ENCODE measurements at regions not wholly inside any gene's neighbourhood (a gene's known extent, or its start where the extent isn't known, plus 50 kb on each side); places are given as distances from the start of the nearest gene placed in this dataset.
A peak's percentile ranks its signal among the peaks of the same experiment; 100 is the strongest.
"Not testable (repeated sequence)": the region's sequence is repeated elsewhere in the genome, so short reads cannot be mapped to it uniquely, and the experiment has no call there.

GRCh38 chr2:199216253-199216652 lies 241.5 kb downstream of the SATB2 start:
- DNase-seq, result no peak
- ATAC-seq, result no peak

- no peak for DNase-seq
These were observed 250.7 kb downstream of the SATB2 start for GRCh38 chr2:199207011-199207410.

GRCh38 chr2:199206536-199206935 lies 251.2 kb downstream of the SATB2 start:
- ATAC-seq (no peak), DNase-seq (no peak)

More at GRCh38 chr2:199207011-199207410, 250.7 kb downstream of the SATB2 start:
- no peak for ATAC-seq

- ATAC-seq, result no peak
These were observed 254.8 kb downstream of the SATB2 start for GRCh38 chr2:199202964-199203363.

GRCh38 chr2:199201539-199201938 lies 256.2 kb downstream of the SATB2 start:
- DNase-seq, result no peak
- ATAC-seq, result no peak

More at GRCh38 chr2:199202964-199203363, 254.8 kb downstream of the SATB2 start:
- DNase-seq, result no peak

GRCh38 chr2:199199797-199200196 lies 257.9 kb downstream of the SATB2 start:
- DNase-seq (no peak), ATAC-seq (no peak)

- ATAC-seq (no peak), DNase-seq (no peak)
These were observed 260.3 kb downstream of the SATB2 start for GRCh38 chr2:199197448-199197847.

GRCh38 chr2:199196686-199197085 lies 261.1 kb downstream of the SATB2 start:
- no peak for ATAC-seq
- no peak for DNase-seq

GRCh38 chr2:199195927-199196502 lies 261.7 kb downstream of the SATB2 start:
- ATAC-seq (no peak), DNase-seq (no peak)

GRCh38 chr2:199191461-199191860 lies 266.3 kb downstream of the SATB2 start:
- ATAC-seq (no peak), DNase-seq (no peak)

GRCh38 chr2:199189229-199189628 lies 268.5 kb downstream of the SATB2 start:
- ATAC-seq, result no peak
- no peak for DNase-seq

GRCh38 chr2:199186301-199186751 lies 271.4 kb downstream of the SATB2 start:
- DNase-seq, result no peak
- ATAC-seq, result no peak

GRCh38 chr2:199185174-199185573 lies 272.6 kb downstream of the SATB2 start:
- not testable (repeated sequence) for ATAC-seq, DNase-seq

- no peak for ATAC-seq
- DNase-seq, result no peak
These were observed 293.9 kb downstream of the SATB2 start for GRCh38 chr2:199163613-199164458.

GRCh38 chr2:199160677-199161465 lies 296.9 kb downstream of the SATB2 start:
- ATAC-seq (no peak), DNase-seq (no peak)

- no peak for ATAC-seq
- no peak for DNase-seq
These were observed 297.7 kb downstream of the SATB2 start for GRCh38 chr2:199160081-199160480.

- DNase-seq (no peak), ATAC-seq (no peak)
These were observed 309.5 kb downstream of the SATB2 start for GRCh38 chr2:199148076-199148845.

- no peak for DNase-seq
- no peak for ATAC-seq
These were observed 310.5 kb downstream of the SATB2 start for GRCh38 chr2:199147216-199147615.

- ATAC-seq, result no peak
- no peak for DNase-seq
These were observed 313.2 kb downstream of the SATB2 start for GRCh38 chr2:199144546-199144945.

GRCh38 chr2:199144036-199144435 lies 313.7 kb downstream of the SATB2 start:
- ATAC-seq (no peak), DNase-seq (no peak)

- DNase-seq, result no peak
These were observed 321.1 kb downstream of the SATB2 start for GRCh38 chr2:199136681-199137080.

GRCh38 chr2:199136242-199136641 lies 321.5 kb downstream of the SATB2 start:
- DNase-seq (no peak), ATAC-seq (no peak)

More at GRCh38 chr2:199136681-199137080, 321.1 kb downstream of the SATB2 start:
- ATAC-seq, result peak; percentile 28

All from stimulated activated naive CD8-positive, alpha-beta T cell treated with anti-CD3 and anti-CD28 coated beads, Interleukin-15, Interleukin-2, amounts not matched to agents 100 U/mL and 50 U/mL, for 24 hours (primary cell).